Mucosa of rectum (tissue), 2 donors: ENCODE measurements at regions not wholly inside any gene's neighbourhood (a gene's known extent, or its start where the extent isn't known, plus 50 kb on each side); places are given as distances from the start of the nearest gene placed in this dataset.

Source experiments
- H3K27ac ChIP-seq, 2 donors: one replicate each; pipeline ENCODE4 v1.7.0; 2013; ENCODE audit warnings: inconsistent platforms in 2 of 2, low read depth in 2 of 2, low read length in 2 of 2
- H3K27me3 ChIP-seq, 2 donors: one replicate each; pipeline ENCODE4 v1.7.0; 2013; ENCODE audit warnings: low read length in 2 of 2; ENCODE audit not compliant: control insufficient read depth in 2 of 2, insufficient read depth in 2 of 2
- H3K36me3 ChIP-seq, 2 donors: one replicate each; pipeline ENCODE4 v1.7.0; 2013; ENCODE audit warnings: low read length in 2 of 2; ENCODE audit not compliant: control insufficient read depth in 2 of 2, insufficient read depth in 2 of 2
- H3K4me1 ChIP-seq, 2 donors: one replicate each; pipeline ENCODE4 v1.7.0; 2013; ENCODE audit warnings: low read length in 2 of 2, mild to moderate bottlenecking in 1 of 2; ENCODE audit not compliant: control insufficient read depth in 2 of 2, insufficient read depth in 2 of 2
- H3K4me3 ChIP-seq, 2 donors: one replicate each; pipeline ENCODE4 v1.7.0; 2013; ENCODE audit warnings: low read length in 2 of 2
- H3K9ac ChIP-seq, 2 donors: one replicate each; pipeline ENCODE4 v1.7.0; 2013; ENCODE audit warnings: low read length in 2 of 2, low read depth in 1 of 2, mild to moderate bottlenecking in 1 of 2
- H3K9me3 ChIP-seq, 2 donors: one replicate each; pipeline ENCODE4 v1.7.0; 2013; ENCODE audit warnings: low read length in 2 of 2; ENCODE audit not compliant: control insufficient read depth in 2 of 2
- donor health status: healthy.
- donor health status: Normal muscosa, but diverticular disease.

- Histone ChIP-seq H3K9me3 (no peaks in the 10 kb centered on the region), H3K36me3 (no peaks in the 10 kb centered on the region), H3K9ac (no peak overlapping the region), H3K27ac (no peak overlapping the region), H3K27me3 (no peaks in the 10 kb centered on the region), H3K4me1 (no peaks in the 10 kb centered on the region), H3K4me3 (no peak overlapping the region)
Observed at GRCh38 chr15:94535298-94536048, 304.1 kb downstream of the MCTP2 start.

- Histone ChIP-seq H3K9me3 (no peaks in the 10 kb centered on the region), H3K4me3 (no peak overlapping the region), H3K9ac (no peak overlapping the region), H3K27ac (no peak overlapping the region), H3K4me1 (no peaks in the 10 kb centered on the region), H3K27me3 (no peaks in the 10 kb centered on the region), H3K36me3 (no peaks in the 10 kb centered on the region)
Observed at GRCh38 chr15:94536549-94536948, 305.2 kb downstream of the MCTP2 start.

- no peak overlapping the region for H3K27ac ChIP-seq
- no peaks in the 10 kb centered on the region for H3K9me3 ChIP-seq
- H3K4me3 ChIP-seq = no peak overlapping the region
- no peaks in the 10 kb centered on the region for H3K36me3 ChIP-seq
- H3K27me3 ChIP-seq = no peaks in the 10 kb centered on the region
- H3K4me1 ChIP-seq = no peaks in the 10 kb centered on the region
- no peak overlapping the region for H3K9ac ChIP-seq
Observed at GRCh38 chr15:94538280-94538679, 306.9 kb downstream of the MCTP2 start.

- Histone ChIP-seq H3K27ac (no peak overlapping the region), H3K4me1 (no peaks in the 10 kb centered on the region), H3K9ac (no peak overlapping the region), H3K36me3 (no peaks in the 10 kb centered on the region), H3K27me3 (no peaks in the 10 kb centered on the region), H3K4me3 (no peak overlapping the region), H3K9me3 (no peaks in the 10 kb centered on the region)
Observed at GRCh38 chr15:94542391-94542790, 311.0 kb downstream of the MCTP2 start.

- Histone ChIP-seq H3K4me1 (no peaks in the 10 kb centered on the region), H3K27me3 (peaks cover 0 to 2% of the 10 kb centered on the region in 2 donors), H3K9ac (no peak overlapping the region), H3K4me3 (no peak overlapping the region), H3K36me3 (no peaks in the 10 kb centered on the region), H3K27ac (no peak overlapping the region), H3K9me3 (no peaks in the 10 kb centered on the region)
Observed at GRCh38 chr15:94546808-94547207, 315.4 kb downstream of the MCTP2 start.

GRCh38 chr15:94547711-94548110 is 316.4 kb downstream of the MCTP2 start:
- H3K4me1 ChIP-seq = no peaks in the 10 kb centered on the region
- H3K27me3 ChIP-seq = peaks cover 0 to 2% of the 10 kb centered on the region in 2 donors
- no peak overlapping the region for H3K27ac ChIP-seq
- no peaks in the 10 kb centered on the region for H3K9me3 ChIP-seq
- H3K9ac ChIP-seq = no peak overlapping the region
- H3K4me3 ChIP-seq = no peak overlapping the region
- no peaks in the 10 kb centered on the region for H3K36me3 ChIP-seq

- Histone ChIP-seq H3K4me3 (no peak overlapping the region), H3K36me3 (no peaks in the 10 kb centered on the region)
Observed at GRCh38 chr15:94555841-94556519, 324.6 kb downstream of the MCTP2 start.

GRCh38 chr15:94561036-94561689 is 329.8 kb downstream of the MCTP2 start:
- no peaks in the 10 kb centered on the region for H3K4me1 ChIP-seq
- H3K36me3 ChIP-seq = no peaks in the 10 kb centered on the region
- no peak overlapping the region for H3K4me3 ChIP-seq
- no peak overlapping the region for H3K27ac ChIP-seq
- no peaks in the 10 kb centered on the region for H3K9me3 ChIP-seq
- no peak overlapping the region for H3K9ac ChIP-seq
- H3K27me3 ChIP-seq = no peaks in the 10 kb centered on the region

More at GRCh38 chr15:94555841-94556519, 324.6 kb downstream of the MCTP2 start:
- no peaks in the 10 kb centered on the region for H3K9me3 ChIP-seq
- H3K27me3 ChIP-seq = peaks cover 0 to 2% of the 10 kb centered on the region in 2 donors
- H3K4me1 ChIP-seq = no peaks in the 10 kb centered on the region
- H3K27ac ChIP-seq = no peak overlapping the region
- H3K9ac ChIP-seq = no peak overlapping the region

- Histone ChIP-seq H3K27me3 (no peaks in the 10 kb centered on the region), H3K4me3 (no peak overlapping the region), H3K9ac (no peak overlapping the region), H3K36me3 (no peaks in the 10 kb centered on the region), H3K9me3 (no peaks in the 10 kb centered on the region), H3K4me1 (no peaks in the 10 kb centered on the region), H3K27ac (no peak overlapping the region)
Observed at GRCh38 chr15:94563456-94563855, 332.1 kb downstream of the MCTP2 start.

- Histone ChIP-seq H3K4me1 (no peaks in the 10 kb centered on the region), H3K9ac (no peak overlapping the region), H3K9me3 (no peaks in the 10 kb centered on the region), H3K4me3 (no peak overlapping the region), H3K27ac (no peak overlapping the region), H3K36me3 (no peaks in the 10 kb centered on the region), H3K27me3 (no peaks in the 10 kb centered on the region)
Observed at GRCh38 chr15:94576889-94577533, 345.6 kb downstream of the MCTP2 start.
